Fibroblast of skin of left quadriceps (primary cell): ENCODE measurements at regions not wholly inside any gene's neighbourhood (a gene's known extent, or its start where the extent isn't known, plus 50 kb on each side); places are given as distances from the start of the nearest gene placed in this dataset.
"Not testable (repeated sequence)": the region's sequence is repeated elsewhere in the genome, so short reads cannot be mapped to it uniquely, and the experiment has no call there.

Source experiments
- DNase-seq, 2 experiments: peaks; one replicate each; pipeline ENCODE4 v3.0.0-alpha.2; 2013; ENCODE audit warnings: low read depth in 2 of 2

DNA sequence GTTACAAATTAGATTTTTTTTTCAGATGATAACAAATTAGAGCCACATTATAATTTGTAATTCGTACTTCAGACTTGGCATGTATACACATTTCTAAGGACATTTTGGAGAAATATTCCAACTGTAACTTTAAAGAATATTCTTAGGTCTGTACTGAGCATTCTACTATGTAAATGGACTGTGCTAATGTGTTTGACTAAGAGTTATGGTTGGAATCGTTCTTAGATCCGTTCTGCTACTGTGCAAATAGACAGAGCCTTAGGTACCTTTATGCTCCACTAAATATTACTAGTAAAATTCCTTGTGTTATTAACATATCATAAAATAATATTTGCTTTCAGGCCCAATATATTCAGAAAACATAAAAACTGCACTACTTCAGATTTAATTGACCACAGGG lies 1180.0 kb upstream of the TENM3 start:
- DNase-seq: no peak

DNA sequence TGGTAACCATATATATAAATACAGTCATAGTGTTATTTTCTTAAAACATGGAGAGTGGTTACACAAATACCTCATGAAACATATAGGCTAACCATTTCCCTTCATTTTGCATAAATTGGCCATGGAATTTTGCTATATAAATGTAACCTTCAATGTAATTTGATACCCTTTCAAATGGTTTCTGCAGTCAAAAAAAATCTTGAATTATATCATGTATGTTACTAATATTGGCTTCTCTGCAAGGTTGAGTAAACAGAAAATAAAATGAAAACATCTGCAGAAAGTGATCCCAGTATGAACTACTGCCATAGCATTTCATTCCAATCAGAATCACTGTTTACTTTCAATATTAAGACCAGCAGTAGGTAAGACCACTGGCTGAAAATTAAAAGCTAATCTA lies 1165.9 kb upstream of the TENM3 start:
- DNase-seq: peak; percentile 57 to 60

DNA sequence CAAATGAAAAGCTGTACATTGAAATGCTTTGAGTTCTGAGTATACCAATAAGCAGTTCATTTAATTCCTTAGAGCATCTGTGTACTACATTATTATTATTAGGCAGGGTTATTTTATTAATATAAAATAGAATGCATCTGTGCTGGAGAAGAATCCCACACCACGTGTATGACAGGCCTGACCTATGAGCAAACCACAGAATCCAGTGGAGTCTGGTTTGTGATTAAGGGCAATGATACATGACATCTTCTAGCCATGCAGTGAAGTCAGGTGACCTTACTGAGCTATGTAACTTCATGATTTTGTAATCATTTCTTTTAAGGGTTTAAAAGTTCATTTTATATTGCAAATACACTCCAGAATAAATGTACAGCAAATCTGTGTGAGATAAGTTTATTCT lies 1165.0 kb upstream of the TENM3 start:
- DNase-seq: peak in 1 of 2 experiments; percentile 18

DNA sequence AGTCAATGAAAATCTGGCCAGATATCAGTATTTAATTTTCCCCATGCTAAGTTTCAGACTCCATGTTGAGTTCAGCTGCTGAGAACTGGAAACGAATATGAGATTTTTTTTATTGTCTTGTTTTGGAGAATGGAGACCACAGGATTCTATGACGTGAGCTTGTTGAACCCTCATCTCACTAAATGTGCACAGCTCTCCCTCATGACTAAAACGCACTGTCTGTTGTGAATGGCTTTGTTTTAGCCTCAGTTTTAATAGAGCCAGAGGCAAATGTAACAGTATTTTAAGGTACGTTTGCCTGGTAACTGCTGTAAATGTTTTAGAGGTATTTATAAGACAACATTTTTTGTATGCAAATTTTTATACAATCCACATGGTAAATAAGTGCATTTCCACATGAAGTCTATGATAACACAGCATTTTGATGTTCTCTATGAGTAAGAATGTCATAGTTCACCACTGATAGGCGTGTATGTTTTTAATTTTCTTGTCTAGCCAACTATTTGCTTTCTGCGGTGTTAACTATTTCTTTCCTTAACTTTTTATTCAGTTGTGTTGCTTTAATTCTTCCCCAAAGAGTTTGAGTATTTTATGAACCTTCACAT lies 1159.3 kb upstream of the TENM3 start:
- peak; percentile 28 to 30 for DNase-seq

DNA sequence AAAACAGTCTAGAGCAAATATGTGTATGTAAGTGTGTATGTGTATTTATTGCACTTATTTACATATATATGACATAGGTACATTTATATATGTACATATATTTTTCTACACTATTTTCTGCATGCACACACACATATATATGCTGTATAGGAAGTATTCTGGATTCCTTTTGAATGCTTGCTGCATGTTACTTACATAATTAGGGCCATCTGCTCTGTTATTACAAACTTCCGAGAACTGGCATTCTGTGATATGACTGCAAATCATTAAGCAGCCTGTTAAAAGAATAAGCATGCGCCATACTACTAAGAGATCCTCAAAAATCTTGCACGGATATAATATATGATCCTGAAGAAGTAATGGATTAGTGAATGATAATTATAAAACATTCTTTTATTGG lies 1157.6 kb upstream of the TENM3 start:
- DNase-seq: peak; percentile 55 to 58

DNA sequence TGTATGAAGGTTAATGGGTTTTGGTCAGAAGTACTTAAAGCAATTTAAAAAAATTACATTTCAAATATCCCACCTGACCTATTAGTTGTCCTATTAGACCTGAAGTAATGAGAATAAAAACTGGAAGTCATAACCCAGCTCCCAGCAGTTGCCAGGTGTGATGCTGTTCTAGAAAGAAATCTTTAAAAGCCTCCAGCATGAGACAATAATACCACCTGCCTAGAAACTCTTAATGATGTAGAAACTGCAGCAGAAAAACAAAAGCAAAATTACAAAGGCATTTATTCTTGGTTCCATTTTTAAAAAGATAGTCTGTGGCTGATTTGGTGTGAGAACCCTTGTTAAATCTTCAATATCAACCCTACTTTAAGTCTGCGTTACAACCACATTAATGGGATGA lies 1137.7 kb upstream of the TENM3 start:
- DNase-seq: no peak

DNA sequence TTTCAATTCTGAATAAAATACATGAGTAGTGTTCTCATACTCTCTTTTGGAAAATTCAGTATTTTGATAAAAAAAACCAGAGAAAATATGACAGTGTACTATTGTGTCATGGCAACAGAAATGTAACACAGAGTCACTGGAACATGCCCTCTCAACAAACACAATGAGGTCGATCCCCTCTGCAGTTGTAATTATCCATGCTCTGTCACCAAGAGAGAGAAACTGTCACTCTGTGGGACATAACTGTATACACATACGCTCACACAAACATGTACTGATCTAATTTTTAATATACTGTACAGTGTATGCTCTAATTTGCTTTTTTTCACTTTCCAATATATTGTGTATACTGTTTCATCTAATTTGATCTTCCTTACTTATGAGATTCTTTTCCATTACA lies 1136.8 kb upstream of the TENM3 start:
- DNase-seq: no peak

DNA sequence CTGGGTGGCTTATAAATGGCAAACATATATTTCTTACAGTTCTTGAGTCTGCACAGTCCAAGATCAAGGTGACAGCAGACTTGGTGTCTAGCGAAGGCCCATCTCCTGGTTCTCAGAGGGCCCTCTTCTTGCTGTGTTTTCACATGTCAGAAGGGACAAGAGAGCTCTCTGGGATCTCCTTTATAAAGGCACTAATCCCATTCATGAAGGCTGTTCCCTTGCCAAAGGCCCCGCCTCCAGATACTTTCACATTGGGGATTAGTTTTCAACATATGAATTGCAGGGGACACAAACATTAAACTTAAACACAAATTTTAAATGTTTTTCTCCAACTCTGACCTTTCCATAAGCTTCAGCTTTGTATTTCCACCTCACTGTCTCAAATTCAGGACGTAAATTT lies 1135.0 kb upstream of the TENM3 start:
- no peak for DNase-seq

DNA sequence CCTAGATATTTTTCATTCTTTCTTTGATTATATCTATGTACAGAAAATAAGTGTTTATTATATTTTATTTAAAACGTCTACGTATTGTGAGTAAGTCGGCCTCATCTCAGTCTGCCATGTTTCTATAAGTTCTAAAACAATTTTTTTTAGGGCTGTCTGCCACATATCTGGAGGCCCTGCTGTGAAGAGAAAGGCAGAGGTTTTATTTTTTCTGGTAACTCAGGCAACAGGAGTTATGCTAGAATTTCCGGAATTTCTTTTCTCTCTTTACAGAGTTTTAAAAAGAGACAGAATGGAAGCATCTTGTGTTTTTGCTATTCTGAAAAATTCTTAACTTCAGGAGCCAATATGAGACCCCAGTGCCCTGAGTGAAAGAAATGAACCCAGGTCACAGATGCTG lies 1124.0 kb upstream of the TENM3 start:
- DNase-seq: no peak

DNA sequence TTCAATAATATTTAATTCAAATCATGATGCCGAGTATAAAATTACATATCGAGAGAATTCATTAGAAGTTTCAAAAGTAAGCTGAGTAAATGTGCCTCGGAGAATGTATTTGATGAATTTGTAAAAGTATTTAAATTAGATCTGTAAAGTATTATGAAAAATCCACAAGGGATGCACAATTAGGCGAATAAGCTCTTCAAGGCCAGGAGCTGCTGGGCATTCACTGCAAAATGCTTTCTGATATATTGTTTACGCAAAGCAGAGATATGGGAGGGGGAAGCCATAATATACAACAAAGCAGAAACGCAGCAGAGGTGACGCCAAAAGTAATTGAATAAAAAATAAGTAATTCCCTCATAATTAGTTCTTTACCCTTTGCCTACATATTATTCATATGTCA lies 1121.5 kb upstream of the TENM3 start:
- DNase-seq: no peak

DNA sequence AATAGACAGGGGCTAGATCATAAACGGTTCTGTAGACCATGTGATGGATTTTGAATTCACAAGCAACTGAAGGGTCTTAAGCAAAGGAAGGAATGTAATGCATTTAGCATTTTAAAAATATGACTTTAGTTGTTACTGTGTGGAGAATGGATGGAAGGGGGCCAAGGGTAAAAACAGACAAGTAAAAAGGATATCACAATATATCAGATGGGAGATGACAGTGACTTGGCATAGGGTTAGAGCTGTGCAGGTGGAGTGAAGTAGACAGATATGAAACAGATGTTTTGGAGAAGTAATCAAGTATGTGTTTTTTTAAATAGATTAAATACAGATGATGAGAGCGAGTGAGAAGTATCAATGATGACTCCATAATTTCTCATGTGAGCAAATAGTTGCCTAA lies 1116.0 kb upstream of the TENM3 start:
- peak in 1 of 2 experiments; percentile 5 for DNase-seq

DNA sequence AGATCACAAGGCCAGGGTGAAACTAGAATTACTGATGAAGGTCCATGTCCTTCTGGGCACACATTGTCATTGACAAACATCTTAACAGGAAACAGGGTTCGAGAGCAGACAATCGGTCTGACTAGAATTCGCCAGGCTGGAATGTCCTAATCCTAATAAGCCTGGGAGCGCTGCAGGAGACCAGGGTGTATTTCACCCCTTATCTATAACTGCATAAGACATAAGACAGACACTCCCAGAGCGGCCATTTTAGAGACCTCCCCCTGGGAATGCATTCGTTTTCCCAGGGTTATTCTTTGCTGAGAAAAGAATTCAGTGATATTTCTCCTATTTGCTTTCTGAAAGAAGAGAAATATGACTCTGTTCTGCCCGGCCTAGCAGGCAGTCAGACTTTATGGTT lies 1112.9 kb upstream of the TENM3 start:
- DNase-seq: not testable (repeated sequence)

DNA sequence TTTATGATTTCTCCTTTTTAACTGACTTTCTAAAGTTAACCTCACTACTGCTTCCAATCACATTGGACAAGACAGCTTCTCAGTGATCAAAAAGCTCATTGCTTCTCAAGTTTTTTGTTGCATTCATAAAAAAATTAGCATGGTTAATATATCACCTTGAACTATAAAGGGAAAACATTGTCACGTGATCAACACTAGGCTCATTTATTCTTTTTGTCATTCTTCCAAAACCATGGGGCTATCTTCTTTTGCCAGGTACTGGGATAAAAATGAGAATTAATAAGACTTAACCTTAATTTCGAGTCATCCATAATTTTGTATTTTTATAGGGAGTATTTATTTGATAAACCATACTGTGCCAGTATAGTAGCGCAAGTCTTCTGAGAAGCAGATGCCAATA lies 1105.9 kb upstream of the TENM3 start:
- no peak for DNase-seq

DNA sequence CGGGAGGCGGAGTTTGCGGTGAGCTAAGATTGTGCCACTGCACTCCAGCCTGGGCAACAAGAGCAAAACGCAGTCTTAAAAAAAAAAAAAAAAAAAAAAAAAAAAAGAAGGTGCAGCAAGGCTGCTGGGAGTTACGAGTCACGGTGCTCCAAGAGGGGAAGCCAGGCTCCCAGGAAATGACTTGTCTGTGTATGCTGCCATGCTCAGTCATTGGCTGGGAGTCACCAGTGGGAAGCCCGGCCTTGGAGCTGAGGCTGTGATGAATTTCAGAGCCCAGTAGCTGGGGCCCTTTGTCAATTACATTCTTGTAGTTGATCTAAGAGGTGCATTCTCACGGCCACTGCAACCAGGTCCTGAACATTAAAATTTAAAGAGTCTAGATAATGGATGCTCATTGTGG lies 1105.1 kb upstream of the TENM3 start:
- no peak for DNase-seq

DNA sequence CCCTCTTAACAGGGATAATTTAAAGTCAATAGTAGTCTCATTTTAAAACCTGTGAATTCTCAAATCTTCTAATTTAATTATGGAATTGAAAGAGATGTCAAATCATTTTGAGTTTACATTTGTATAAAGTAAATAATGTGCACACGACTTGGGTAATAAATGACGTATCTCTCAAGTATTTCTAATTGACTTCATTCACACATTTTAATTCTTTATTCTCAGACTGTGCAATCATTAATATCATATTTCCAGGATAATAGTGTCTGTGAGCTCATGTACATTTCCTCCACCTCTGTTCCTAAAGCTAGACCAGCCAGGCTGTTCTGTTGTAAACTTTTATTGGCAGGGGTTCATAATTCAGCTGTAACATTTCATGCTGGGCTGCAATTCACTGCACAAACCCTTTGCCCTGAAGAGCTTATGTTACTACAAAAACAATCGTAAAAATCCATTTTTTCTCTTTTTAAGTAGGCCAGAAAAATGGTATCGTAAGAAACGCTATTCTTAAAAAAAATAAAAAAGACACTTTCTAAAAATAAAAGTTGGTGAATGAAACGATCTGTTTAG lies 1103.1 kb upstream of the TENM3 start:
- no peak for DNase-seq

DNA sequence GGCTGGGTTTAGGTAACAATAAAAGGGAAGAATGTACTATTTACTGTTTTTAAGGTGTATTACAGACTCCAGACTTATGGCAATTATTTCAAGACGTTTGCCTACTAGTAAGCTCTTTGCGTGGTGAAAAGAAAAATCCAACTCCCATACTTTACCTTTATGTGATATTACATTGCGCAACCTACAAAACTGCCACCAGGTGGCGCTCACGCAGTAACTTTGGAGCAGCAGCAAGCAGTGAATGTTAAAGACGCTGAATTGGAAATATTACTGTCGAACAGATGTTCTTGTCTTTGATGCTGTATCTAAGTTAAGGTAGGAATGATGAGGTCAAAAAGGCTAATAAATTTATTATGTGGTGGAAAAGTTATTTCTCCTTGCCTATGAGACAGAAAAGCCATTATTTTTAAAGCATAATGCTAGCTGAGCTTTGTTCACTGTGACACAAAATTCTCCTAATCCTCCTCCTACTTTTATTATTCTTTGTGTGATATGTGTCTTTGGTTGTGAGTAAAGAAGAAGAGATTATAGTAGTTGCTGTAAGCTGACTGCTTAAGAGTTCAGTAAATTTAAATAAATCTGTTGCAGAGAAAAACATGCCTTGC lies 1099.8 kb upstream of the TENM3 start:
- DNase-seq: peak; percentile 50 to 58

DNA sequence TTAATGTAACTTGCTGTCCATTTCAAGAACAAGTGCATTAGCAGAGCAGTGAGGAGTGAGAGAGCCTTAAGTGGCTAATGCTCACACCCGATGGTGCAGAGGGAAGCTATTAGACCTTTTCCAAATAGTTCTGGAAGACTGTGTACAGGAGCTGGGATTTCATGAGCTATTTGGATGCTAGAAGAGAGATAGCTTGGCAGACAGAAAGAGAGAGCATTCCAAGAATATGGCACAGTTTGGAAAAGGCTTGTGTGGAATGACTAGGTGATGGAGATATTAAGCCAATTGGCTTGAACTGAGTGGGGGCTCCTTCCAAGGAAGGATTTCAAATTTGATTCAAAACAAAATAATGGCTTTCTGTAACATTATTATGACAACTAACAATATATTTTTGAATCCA lies 1097.2 kb upstream of the TENM3 start:
- DNase-seq: no peak

DNA sequence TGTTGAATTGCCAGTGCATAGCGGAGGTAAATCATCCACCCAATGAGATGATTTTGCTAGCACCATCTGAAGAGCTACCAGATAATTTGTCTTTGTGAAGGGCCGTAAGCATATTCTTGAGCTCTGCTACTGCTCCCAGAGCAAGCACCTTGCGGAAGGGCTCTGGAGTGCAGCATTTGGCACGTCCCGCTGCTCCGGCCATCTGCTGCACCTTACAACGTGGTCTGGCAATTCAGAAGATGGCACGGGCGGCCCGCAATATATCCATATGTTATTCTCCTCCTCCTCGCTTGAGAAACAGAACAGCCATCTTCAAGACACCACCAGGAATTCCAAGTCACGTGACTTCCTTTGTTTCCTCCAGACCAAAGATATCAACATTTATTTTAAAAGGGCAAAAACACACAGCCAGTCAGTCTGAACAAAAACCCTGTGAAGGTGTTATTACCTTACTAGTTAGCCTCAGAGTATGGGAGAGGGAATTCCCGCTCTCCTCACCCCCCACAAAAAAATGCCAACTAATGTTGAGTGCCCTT lies 1095.7 kb upstream of the TENM3 start:
- no peak for DNase-seq

DNA sequence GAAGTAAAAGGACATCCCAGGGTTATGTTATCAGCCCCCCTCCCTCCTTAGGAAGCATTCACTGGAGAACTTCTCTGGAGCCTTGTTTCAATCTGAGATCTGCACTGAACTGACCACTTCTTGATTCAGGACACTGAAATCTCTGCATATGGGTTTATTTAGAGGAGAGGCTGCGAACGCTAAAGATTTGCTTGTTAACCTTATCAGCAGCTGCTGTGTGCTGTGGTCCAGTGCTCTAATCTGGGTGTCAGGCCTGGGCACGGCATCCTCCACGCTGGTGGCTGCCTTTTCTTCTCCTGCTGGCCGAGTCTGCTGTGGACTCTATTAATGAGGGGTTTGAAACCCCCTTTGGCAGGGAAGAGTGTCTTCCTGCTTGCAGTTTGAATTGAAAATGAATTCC lies 1094.7 kb upstream of the TENM3 start:
- no peak for DNase-seq

DNA sequence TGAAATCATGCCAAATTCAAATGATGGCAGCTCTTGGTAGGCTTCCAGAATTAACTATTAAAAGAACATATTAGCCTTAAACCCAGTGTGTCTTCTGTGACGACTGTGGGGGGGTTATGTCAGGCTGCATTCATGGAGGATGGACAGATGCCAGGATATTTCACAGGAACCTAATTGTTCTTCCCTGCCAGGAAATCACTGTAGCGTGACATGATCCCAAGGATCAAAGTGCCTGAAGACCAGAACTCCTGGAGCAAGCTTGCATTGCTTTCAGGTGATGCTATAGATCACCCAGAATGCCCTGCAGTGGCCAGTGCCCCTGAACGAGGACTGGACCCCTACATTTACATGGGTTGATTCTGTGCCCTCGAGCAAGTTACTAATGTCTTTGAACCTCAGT lies 1093.0 kb upstream of the TENM3 start:
- no peak for DNase-seq

DNA sequence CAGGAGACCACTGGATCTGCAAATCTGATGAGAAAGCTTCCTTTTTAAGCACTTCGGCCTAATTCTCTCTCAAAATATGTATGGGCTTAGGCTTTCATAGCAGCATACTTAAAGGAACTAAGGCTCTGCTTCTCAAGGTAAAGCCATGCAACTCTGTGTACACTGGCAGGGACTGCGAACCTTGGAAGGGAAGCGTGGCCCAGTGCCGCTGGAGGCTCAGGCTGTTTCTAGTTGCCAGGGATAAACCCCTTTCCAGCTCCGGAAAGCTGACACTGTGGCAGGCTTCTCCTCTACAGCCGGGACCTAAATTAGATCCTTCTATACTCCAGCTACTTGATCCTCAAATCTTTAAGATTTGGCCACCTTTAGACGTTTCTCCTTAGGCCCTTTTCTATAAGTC lies 1091.3 kb upstream of the TENM3 start:
- no peak for DNase-seq

DNA sequence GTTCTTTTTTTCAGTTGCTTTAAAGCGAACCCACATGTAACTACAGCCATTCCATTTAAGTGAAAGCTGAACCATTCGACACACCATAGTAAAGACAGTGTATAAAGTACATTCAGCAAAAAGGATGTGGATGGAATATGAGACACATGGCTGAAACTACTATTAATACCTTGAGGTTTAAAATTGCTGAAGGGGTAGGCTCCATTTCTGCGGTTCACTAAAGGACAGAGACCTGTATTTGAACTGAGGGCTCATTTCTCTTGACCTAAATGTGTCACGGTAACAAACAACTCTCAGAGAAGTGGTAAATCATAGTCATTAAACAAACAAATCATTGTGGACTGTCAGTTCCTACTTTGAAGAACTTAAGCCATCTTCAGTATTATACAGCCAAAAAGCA lies 1085.6 kb upstream of the TENM3 start:
- no peak for DNase-seq

DNA sequence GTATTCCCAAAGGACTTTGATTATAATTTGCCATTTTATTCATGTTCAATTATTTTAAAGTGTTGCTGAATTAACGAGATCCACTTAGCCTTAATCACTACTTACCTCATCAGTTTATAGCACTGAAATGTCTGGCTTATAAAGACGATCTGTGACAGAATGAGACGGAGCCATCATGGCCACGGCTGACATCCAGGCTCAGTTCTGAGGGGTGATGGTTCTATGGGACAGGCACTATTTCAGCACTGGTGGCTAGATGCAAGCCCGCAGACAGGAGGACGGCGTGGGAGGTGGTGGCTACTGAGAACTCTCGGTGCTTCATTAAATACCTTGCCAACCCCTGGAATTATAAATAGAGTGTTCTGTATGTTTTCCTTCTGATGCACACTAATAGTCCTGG lies 1084.2 kb upstream of the TENM3 start:
- DNase-seq: no peak

DNA sequence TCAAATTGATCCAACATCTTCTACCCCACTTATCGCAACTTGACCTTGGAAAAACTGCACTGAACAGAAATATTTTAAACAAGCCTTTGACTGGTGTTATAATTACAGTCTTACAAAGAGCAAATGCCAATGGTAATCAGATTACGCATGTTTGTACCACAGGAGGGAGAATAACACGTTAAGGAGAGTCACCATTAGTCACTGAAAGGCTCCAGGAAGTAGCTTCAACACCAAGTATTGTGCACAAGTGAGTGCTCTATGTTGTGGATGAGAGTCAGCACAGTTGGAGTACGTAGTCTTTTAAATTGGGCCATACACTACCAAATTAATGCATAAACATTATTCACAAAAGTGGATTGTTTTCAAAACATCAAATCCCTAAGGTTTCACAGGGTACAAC lies 1081.5 kb upstream of the TENM3 start:
- DNase-seq: no peak
